ENCODE measurements at regions not wholly inside any gene's neighbourhood (a gene's known extent, or its start where the extent isn't known, plus 50 kb on each side); places are given as distances from the start of the nearest gene placed in this dataset.
"Not testable (repeated sequence)": the region's sequence is repeated elsewhere in the genome, so short reads cannot be mapped to it uniquely, and the experiment has no call there.

DNA sequence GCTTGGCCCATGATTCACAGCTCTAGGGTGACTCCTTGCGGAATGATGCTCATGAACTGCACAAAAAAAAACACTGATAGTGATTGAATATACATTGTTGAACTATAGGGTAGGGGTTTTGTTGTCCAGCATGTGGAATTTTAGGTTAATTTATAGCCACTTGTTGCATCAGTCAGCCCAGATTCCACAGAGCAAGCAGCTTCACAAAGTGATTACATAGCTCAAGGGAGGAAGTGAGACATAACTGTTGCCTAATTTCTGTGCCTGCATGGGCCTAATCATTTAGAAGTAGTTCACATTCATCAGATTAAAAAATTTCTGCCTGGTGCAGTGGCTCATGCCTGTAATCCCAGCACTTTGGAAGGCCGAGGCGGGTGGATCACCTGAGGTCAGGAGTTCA lies 142.2 kb upstream of the ZNF722 start:
- not testable (repeated sequence) for DNase-seq (ENCODE audit: low spot score)

DNA sequence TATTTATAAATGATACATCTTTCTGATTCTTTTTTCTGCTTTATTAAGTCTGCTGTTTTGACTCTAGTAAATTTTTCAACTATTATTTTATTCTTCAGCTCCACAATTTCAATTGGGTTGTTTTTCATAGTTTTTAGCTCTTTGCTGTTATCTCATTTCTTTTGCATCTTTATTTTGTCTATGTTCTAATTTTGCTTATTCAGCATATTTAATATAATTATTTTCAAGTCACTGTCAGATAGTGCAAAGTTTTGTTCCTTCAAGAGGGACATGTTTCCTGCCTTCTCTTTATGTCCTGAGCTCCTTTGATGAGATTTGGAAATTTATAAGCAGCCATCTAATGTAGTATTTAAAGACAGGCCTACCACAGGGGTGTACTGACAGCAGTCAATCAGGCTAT lies 131.5 kb upstream of the ZNF722 start:
- DNase-seq (ENCODE audit: low spot score), result no peak

DNA sequence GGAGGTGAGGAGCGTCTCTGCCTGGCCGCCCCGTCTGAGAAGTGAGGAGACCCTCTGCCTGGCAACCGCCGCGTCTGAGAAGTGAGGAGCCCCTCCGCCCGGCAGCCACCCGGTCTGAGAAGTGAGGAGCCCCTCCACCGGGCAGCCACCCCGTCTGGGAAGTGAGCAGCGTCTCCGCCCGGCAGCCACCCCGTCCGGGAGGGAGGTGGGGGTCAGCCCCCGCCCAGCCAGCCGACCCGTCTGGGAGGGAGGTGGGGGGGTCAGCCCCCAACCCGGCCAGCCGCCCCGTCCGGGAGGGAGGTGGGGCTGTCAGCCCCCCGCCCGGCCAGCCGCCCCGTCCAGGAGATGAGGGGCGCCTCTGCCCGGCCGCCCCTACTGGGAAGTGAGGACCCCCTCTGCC lies 124.4 kb upstream of the ZNF722 start:
- DNase-seq (ENCODE audit: low spot score), result not testable (repeated sequence)

DNA sequence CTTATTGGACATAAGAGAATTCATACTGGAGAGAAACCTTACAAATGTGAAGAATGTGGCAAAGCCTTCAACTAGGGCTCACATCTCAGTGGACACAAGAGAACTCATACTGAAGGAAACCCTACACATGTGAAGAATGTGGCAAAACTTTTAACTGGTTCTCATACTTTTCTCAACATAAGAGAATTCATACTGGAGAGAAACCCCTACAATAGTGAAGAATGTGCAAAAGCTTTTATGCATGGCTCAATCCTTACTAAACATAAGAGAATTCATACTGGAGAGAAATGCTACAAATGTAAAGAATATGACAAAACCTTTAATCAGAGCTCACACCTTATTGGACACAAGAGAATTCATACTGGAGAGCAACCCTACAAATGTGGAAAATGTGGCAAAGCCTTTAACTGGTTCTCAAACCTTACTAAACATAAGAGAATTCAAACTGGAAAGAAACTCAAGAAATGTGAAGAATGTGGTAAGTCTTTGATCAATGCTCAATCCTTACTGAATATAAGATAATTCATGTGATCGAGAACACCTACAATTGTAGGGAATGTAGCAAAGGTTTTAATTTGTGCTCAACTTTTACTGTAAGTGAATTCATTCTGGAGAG lies 121.8 kb upstream of the ZNF722 start:
- no peak for DNase-seq (ENCODE audit: low spot score)

DNA sequence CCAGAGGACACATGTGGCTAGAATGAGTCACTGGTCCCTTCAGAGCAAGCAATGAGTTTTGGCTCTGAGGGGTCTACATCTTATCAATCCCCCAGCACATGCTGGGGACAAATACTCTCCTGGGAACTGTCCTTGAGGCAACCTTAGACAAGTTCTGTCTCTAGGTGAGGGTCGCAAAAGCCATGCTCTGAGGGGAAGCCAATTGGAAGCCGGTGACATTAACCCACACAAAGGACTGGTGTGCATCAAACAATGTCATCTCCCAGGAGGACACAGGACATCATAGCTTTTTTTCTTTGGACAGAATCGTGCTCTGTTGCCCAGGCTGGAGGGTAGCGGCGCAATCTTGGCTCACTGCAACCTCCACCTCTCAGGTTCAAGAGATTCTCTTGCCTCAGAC lies 111.6 kb upstream of the ZNF722 start:
- no peak for DNase-seq (ENCODE audit: low spot score)

DNA sequence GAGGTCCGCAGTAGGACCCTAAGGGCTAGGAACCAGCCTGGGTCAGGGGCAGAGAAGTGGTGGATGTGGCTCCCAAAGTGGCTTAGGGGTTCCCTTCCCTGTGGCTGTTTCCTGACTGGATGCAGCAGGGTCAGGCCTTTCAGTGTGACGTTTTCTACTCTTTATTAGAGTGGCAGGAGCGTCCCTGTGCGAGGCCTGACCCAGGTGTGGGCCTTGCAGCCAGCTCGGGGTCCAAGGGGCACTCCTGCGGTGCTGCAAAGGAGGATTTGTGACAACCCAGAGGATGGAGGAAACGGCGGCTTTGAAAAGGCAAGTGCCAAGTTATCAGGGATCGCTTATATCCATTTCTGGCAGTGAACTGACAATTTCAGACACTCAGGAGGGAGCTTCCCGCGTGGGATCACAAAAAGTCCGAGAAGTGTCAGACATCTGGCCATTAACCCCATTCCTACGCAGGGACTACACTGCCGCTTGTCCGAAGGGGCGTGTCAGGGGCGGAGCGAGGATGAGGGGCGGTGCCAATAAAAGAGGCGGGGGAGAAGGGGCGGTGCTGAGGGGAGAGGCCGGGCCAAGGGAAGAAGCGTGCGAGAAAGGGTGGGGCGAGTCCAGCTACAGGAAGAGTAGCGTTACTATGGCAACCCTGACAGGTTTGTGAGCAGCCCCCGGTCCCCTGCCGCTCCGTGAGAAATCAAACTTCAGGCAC lies 98.8 kb upstream of the ZNF722 start:
- peak; percentile 85 for DNase-seq (ENCODE audit: low spot score)

DNA sequence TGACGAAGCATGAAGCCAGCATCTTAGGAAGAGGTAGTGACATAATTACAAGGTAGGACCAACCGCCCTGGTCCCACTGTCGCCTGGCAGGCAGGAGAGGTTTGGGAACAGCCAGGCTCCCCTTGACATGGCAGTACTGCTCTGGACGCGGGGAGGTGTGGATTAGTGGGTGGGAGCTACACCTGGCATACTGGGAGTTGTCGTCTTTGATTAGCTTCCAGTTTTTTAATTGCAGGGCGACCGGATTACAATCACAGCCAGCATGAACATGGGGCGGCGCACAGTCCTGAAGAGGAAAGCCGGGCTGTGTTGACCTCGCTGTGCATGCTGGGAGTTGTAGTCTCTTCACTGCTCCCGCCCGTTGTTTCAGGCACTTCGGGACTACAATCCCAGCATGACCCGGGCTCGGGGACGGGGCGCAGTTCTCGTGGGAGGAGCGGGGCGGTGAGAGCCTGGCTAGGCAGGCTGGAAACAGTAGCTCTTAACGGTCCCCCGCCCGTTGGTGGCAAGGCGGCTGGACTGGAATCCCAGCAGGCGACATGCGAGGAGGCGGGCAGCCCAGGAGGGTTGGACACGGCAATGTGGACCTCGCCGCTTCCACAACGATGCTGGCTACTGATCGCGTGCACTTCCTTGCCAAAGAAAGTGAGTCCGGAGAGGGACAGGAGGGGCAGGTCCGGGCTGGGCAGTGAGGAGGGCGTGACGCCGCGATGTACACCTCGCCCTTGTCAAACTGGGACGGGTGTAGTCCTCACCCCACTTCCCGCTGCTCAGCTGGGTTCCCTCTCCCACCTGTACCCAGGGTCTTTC lies 98.0 kb upstream of the ZNF722 start:
- DNase-seq (ENCODE audit: low spot score), result peak; percentile 97

DNA sequence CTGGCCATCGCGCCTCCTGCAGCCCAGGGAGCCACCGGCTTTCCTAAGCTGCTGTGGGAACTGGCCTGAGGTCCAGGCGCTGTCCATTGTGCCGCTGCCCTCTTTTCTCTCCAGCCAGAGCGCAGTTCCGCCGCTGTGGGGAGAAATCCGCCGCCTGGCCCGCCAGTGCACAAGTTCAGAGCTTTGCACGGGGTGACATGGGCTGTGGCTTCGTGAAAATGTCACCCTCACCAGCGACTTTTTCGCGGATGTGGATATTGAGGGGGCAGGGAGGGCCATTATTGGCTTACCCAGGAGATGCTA lies 97.5 kb upstream of the ZNF722 start:
- not testable (repeated sequence) for DNase-seq (ENCODE audit: low spot score)

DNA sequence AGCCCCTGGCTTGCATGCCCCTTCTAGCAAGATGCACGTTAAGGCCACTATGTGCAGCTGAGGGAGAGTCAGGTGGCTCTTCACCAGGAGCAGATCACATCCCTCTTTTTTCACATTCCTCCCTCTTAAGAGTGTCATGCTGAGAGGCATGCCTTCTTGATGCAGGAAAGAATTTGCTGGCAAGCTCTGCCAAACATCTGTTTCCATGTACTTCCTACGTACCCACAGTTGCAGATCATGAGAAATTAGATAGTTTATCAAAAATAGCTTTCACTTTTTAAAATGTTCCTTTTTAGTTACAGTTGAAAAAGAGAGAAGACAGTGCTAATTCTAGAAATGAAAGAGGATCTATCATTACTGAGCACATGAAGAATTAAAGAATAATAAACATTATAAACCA lies 79.7 kb upstream of the ZNF722 start:
- DNase-seq (ENCODE audit: low spot score), result no peak

DNA sequence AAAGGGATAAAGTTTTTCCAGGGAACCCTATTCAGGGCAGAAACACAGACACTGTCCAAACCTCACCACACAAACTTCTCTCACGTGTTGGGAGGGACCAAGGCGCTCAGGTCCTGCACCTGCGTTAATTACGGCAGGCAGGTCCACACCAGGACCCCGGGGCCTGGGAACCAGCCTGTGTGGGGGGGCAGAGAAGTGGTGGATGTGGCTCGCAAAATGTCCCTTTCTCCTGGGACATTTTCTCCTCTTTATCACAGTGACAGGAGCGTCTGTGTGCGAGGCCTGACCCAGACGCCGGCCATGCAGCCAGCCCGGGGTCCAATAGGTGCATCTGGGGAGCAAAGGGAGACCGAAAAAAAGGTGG lies 73.4 kb upstream of the ZNF722 start:
- no peak for DNase-seq (ENCODE audit: low spot score)

DNA sequence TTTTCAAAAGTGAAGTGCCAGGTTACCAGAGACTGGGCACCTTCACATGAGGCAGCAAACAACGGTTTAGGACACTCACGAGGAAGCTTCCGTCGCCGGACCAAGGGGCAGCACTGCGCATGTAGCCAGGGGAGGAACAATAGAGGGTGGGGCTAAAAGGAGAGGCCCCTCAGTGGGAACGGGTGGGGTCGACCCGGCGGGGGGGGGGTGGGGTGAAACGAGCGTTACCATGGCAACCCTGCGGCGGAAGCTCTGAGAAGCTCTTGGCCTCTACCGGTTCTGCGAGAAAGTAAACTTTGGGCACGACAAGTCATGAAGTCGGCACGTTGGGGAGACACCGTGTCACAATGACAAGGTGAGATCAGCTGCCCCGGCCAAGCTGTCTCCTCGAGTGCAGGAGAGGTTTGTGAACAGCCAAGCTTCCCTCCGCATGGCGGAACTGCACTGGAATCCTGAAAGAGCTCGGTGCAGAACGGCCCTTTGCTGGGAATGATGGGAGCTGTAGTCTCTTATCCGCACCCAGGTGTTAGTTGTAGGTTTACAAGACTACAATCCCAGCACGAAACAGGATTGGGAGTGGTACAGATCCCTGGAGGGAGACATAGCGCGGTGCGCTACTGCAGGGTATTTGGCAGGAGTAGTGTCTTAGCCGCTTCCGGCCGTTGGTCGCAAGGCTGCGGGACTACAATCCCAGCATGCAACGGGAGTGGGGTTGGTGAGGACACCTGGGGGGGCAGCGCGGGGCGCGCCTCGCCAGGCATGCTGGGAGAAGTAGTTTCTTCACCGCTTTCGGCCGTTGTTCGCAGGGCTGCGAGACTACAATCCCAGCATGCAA lies 72.8 kb upstream of the ZNF722 start:
- peak; percentile 96 for DNase-seq (ENCODE audit: low spot score)

DNA sequence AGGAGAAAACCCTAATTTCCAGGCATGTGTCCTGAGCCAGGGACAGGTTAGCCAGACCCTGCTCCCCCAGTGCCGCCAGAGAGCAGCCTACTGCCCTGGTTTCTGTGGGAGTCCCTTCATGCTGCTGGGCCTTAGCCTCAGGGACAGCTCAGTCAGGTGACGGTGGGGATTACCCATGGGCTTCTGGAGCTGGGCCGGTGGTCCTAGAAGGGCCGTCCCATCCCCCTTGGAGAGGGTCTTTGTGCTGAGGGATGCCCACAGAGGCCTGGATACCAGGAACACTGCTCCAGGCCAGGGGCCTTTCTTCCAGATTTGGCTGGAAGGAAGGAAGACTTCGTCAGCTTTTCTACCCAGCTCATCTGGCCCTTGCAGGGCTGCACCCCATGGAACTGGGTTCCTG lies 71.4 kb upstream of the ZNF722 start:
- DNase-seq (ENCODE audit: low spot score), result no peak

DNA sequence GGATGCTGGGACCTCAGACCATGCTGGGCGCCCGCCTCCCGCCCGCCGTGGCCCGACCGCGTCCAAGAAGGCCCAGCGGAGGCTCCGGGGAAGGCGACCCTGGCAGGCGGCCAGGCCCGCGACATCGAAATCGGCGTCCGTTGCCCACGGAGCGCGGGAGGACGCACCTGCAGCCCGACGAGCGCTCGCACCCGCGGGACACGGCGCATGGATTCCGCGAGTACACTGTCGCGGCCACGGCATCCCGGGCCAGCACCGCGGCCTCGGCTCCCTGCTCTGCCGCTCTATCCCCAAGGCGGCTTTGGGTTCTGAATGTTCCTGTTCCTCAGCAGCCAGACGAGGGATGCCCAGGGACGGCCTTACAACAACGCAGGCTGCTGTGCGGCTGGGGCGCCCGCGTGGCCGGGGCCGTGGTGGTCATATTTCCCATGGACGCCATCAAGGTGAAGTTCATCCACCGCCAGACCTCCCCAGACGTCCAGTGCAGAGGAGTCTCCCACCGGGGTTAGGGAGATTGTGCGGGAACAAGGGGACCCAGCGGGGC lies 67.5 kb upstream of the ZNF722 start:
- no peak for DNase-seq (ENCODE audit: low spot score)

DNA sequence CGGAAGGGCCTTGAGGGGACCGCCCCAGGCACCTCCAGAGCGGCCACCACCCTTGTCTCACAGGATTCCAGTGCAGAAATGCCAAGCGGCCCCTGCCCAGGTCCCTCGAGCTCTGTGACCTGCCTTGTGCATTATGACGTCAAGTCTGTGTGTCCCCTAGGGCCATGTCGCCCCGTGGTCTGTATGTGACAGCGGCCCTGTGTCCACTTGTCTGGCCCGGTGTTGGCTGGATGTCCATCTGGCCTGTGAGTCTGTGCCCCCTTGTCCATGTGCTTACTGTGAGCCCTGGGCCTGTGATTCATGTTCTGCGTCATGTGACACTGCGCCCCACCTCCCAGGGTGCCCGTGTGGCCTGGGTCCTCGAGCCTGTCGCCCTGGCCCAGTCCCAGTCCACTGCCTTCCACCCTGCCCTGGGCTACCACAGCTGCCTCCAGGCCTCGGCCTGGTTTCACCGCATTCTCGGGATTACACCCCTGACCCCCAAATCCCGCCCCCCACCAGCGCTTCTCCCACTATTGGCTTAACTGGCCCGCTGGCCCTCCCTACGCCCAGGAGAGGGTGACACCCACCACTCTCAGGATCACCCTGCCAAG lies 66.6 kb upstream of the ZNF722 start:
- DNase-seq (ENCODE audit: low spot score), result no peak
